GM12873 (cell line): ENCODE measurements at regions not wholly inside any gene's neighbourhood (a gene's known extent, or its start where the extent isn't known, plus 50 kb on each side); places are given as distances from the start of the nearest gene placed in this dataset.

Experiments used
- CTCF ChIP-seq: IDR thresholded peaks from 2 replicates; pipeline ENCODE4 v1.5.1; 2012; ENCODE audit warnings: low read depth, mild to moderate bottlenecking, moderate library complexity, low read length, control low read depth; ENCODE audit not compliant: insufficient read depth; ENCODE audit errors: missing control alignments

- TF ChIP-seq CTCF = no peak
These were observed 367.3 kb downstream of the C12orf50 start for GRCh38 chr12:87661786-87662377.

GRCh38 chr12:87660987-87661774 is 368.0 kb downstream of the C12orf50 start:
- TF ChIP-seq CTCF = no peak

- TF ChIP-seq CTCF = no peak
These were observed 368.9 kb downstream of the C12orf50 start for GRCh38 chr12:87660291-87660690.

- no peak for TF ChIP-seq CTCF
These were observed 372.9 kb downstream of the C12orf50 start for GRCh38 chr12:87656311-87656710.

- TF ChIP-seq CTCF = no peak
These were observed 377.4 kb downstream of the C12orf50 start for GRCh38 chr12:87651670-87652425.

GRCh38 chr12:87642245-87642644 is 387.0 kb downstream of the C12orf50 start:
- no peak for TF ChIP-seq CTCF

GRCh38 chr12:87618199-87618598 is 411.0 kb downstream of the C12orf50 start:
- no peak for TF ChIP-seq CTCF
